GM21390 (cell line): ENCODE measurements at regions not wholly inside any gene's neighbourhood (a gene's known extent, or its start where the extent isn't known, plus 50 kb on each side); places are given as distances from the start of the nearest gene placed in this dataset.
"Not testable (repeated sequence)": the region's sequence is repeated elsewhere in the genome, so short reads cannot be mapped to it uniquely, and the experiment has no call there.

Experiments used
- ATAC-seq: cut with Tn5 transposase; IDR thresholded peaks from one replicate; pipeline ENCODE4 v1.9.1; 2021; ENCODE audit not compliant: unreplicated experiment

GRCh38 chr14:105979446-105979845, 453.1 kb downstream of the TMEM121 start:
- no peak for ATAC-seq

GRCh38 chr14:105980224-105980623, 453.8 kb downstream of the TMEM121 start:
- no peak for ATAC-seq

GRCh38 chr14:105981517-105982302, 455.3 kb downstream of the TMEM121 start:
- ATAC-seq = not testable (repeated sequence)

- ATAC-seq = no peak
These were observed 456.3 kb downstream of the TMEM121 start for GRCh38 chr14:105982664-105983063.

GRCh38 chr14:105986894-105987284, 460.5 kb downstream of the TMEM121 start:
- no peak for ATAC-seq

GRCh38 chr14:105987563-105987962, 461.2 kb downstream of the TMEM121 start:
- no peak for ATAC-seq

- no peak for ATAC-seq
These were observed 463.4 kb downstream of the TMEM121 start for GRCh38 chr14:105989566-105990302.

- not testable (repeated sequence) for ATAC-seq
These were observed 465.3 kb downstream of the TMEM121 start for GRCh38 chr14:105991677-105992076.

- no peak for ATAC-seq
These were observed 467.4 kb downstream of the TMEM121 start for GRCh38 chr14:105993814-105994213.

GRCh38 chr14:105995011-105995710, 468.8 kb downstream of the TMEM121 start:
- not testable (repeated sequence) for ATAC-seq

- ATAC-seq = not testable (repeated sequence)
These were observed 472.2 kb downstream of the TMEM121 start for GRCh38 chr14:105998597-105998996.

- peak; percentile 47 for ATAC-seq
These were observed 473.1 kb downstream of the TMEM121 start for GRCh38 chr14:105999361-106000028.

GRCh38 chr14:106000029-106000511, 473.7 kb downstream of the TMEM121 start:
- peak; percentile 67 for ATAC-seq

GRCh38 chr14:106001277-106001676, 474.9 kb downstream of the TMEM121 start:
- not testable (repeated sequence) for ATAC-seq

- ATAC-seq = no peak
These were observed 477.0 kb downstream of the TMEM121 start for GRCh38 chr14:106003351-106003750.

GRCh38 chr14:106004937-106005795, 478.8 kb downstream of the TMEM121 start:
- ATAC-seq = not testable (repeated sequence)

GRCh38 chr14:106006043-106006442, 479.7 kb downstream of the TMEM121 start:
- ATAC-seq = not testable (repeated sequence)

GRCh38 chr14:106006716-106007115, 480.3 kb downstream of the TMEM121 start:
- ATAC-seq = not testable (repeated sequence)

- no peak for ATAC-seq
These were observed 484.4 kb downstream of the TMEM121 start for GRCh38 chr14:106010783-106011182.
